GM21515 (cell line): ENCODE measurements at regions not wholly inside any gene's neighbourhood (a gene's known extent, or its start where the extent isn't known, plus 50 kb on each side); places are given as distances from the start of the nearest gene placed in this dataset.
"Not testable (repeated sequence)": the region's sequence is repeated elsewhere in the genome, so short reads cannot be mapped to it uniquely, and the experiment has no call there.

ENCODE experiments used
- ATAC-seq: cut with Tn5 transposase; IDR thresholded peaks from one replicate; pipeline ENCODE4 v1.9.1; 2021; ENCODE audit not compliant: unreplicated experiment

DNA sequence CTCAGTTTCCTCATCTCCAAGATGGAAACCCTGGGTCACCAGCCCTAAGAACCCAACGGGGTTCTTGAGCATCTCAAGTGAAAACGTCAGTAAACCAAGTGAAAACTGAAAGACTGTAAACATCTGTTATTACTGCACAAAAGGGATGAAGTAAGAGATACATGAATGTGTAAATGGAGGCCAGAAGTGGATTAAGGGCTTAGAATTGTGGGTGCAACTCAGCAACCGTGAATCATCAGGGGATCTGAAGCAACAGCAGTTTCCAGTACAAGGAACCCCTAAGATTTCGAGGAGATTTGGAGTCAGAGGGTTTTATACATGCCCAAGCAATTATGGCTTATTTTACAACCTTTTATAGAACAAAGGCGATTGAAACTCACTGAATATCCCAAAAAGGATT lies 95.7 kb upstream of the SVIL start:
- ATAC-seq, result no peak

- ATAC-seq, result no peak
These were observed 93.8 kb upstream of the SVIL start for GRCh38 chr10:29728541-29729049.

DNA sequence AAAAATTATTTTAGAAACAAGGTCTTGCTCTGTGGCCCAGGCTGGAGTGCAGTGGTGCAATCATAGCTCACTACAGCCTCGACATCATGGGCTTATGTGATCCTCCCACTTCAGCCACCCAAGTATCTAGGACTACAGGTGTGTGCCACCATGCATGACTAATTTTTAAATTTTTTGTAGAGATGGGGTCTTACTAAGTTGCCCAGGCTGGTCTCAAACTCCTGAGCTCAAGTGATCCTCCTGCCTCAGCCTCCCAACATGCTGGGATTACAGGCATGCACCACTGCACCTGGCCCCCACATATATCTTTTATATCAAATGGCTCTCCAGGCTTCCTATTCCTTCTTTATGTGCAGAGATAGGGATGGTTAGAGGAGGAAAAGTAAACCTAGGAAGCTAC lies 91.2 kb upstream of the SVIL start:
- not testable (repeated sequence) for ATAC-seq

DNA sequence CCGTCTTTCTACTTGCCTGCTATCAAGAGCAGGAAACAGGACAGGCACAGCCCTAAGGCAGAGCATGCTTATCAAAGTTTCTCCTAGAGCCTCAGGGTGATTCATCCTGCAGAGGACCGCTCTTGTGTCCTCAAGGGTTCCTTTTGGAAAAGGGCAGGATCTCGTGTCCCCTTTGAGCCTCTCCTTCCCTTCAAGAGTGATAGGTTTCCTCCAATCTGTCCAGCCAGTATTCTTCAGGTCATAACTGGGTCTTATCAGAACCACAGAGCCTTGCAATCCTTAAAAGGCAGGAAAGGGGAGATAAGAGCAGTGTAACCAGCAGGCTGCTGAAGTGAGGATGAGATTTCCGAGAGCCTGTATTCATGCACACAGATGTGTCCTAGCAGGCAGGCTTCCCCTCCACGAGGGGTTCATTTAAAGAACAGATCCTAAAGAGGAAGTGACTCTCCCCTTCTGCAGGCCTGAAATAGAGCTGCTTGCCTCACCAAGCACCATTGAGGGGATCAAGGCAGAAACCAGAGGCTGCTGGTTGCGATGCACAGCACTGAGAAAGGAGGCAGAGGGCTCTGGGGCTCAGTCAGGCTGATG lies 90.5 kb upstream of the SVIL start:
- no peak for ATAC-seq

- ATAC-seq, result no peak
These were observed 89.0 kb upstream of the SVIL start for GRCh38 chr10:29723726-29724125.

GRCh38 chr10:29722777-29723176 lies 88.0 kb upstream of the SVIL start:
- ATAC-seq, result no peak

GRCh38 chr10:29720149-29720548 lies 85.4 kb upstream of the SVIL start:
- no peak for ATAC-seq

DNA sequence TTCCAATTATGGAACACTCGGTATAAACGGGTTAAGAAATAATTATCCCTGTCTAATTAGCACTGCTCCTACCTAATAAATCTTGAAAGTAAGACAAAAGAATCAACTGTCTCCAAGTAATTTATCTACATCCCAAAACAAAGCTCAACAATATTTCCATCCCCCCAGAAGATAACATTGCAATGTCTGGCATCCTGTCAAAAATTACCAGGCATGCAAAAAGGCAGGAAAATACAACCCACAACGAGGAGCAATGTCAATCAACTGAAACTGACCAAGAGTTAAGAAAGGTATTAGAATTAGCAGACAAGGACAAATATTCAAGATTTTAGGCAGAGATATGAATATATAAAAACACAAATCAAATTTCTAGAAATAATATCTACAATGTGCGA lies 84.5 kb upstream of the SVIL start:
- ATAC-seq, result no peak

- ATAC-seq, result no peak
These were observed 80.5 kb upstream of the SVIL start for GRCh38 chr10:29715296-29715695.

- no peak for ATAC-seq
These were observed 79.5 kb upstream of the SVIL start for GRCh38 chr10:29714096-29714874.

DNA sequence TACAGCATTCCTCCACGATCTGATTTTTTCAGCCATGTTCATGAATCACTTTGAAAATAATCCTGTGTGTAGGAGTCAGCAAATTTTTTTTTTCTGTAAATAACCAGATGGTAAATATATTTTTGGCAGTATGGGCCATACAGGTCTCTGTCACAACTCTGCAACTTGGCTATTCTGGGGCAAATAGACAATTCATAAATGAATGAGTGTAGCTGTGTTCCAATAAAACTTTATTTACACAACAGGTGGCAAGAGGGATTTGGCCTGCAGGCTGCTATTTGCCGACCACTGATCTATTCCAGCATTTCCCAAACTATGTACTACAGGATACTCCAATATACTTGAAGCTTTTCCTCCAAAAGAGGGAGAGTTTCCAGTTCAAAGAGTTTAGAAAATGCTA lies 78.7 kb upstream of the SVIL start:
- no peak for ATAC-seq

GRCh38 chr10:29712108-29712507 lies 77.3 kb upstream of the SVIL start:
- no peak for ATAC-seq

GRCh38 chr10:29710128-29710527 lies 75.4 kb upstream of the SVIL start:
- ATAC-seq, result no peak

DNA sequence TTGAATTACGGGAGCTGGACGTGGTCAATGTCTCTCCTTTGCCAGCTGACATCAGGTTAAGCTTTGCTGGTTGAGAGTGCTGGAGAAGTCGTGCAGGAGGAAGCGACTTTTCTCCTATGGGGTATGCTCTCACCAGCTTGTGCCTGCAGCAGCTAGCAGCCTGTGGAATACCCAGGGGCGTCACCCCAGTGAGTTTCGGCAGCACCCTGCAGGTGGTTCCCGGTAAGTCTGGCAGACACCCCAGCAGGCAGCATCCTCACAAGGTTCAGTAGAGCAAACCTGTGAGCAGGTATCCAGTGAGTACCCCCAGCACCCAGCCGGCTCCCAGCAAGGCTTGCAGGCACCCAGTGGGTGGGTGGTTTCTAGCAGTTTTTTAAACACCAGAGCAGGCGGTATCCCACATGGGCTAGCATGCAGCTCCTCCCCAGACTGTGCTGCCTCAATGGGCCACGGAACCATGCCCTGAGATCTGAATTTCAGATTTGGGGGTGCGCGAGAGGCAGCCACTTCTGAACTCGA lies 74.8 kb upstream of the SVIL start:
- no peak for ATAC-seq

GRCh38 chr10:29703271-29703670 lies 68.5 kb upstream of the SVIL start:
- no peak for ATAC-seq

DNA sequence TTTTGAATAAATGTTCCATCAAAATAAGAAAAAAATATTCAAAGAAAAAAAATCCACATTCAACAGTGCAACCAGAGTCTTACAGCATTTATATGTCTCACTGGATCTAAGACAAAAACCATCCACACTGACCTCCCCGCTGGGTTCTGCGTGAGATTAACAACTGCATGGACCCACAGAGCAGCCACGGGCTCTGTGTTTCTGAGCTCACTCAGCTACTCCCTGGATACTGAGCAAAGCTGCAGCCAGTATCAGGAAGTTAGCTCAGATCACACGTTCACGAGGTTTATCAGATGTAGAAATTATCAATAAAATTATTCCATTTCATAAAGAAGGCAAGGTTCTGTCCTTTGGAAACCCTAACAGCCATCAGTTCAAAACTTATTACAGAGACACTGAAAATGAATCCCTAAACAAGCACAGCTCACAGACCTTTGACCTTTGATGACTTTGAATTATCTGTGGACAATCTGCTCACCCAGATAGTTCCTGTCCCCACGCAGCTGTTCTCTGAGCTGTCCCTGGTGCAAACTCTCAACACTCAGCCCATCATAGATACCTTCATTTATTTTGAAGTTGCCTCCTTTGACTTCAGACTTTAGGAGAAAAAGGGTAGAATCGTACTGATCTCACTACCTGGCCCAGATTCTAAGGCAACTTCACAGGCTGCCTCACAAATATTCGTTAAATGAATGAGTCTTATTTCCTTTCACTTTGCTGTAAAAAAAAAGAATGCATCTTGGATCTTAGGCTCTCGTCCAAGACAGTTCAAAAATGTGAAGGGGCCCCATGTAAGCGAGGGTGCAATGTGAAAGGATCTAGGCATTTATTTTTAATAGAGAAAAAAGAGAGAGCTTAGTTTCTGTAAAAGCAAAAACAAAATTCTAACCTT lies 67.7 kb upstream of the SVIL start:
- no peak for ATAC-seq

DNA sequence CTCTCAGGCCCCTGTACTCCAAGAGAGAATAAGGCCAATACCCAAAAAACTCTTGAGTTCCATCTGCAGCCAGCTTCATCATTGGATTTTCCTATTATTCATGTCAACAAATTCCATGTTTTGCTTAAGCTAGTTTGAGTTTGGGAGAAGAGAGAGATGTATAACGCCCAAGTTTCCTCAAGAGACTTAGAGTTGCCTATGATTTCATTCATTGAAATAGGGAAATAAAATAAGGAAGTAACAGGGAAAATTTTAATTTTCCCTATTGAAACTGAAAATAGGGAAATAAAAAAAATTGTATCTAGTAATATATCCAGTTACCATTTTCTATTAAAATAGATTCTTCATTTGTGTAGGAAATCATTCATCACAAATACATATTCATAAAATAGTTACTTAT lies 66.5 kb upstream of the SVIL start:
- no peak for ATAC-seq

DNA sequence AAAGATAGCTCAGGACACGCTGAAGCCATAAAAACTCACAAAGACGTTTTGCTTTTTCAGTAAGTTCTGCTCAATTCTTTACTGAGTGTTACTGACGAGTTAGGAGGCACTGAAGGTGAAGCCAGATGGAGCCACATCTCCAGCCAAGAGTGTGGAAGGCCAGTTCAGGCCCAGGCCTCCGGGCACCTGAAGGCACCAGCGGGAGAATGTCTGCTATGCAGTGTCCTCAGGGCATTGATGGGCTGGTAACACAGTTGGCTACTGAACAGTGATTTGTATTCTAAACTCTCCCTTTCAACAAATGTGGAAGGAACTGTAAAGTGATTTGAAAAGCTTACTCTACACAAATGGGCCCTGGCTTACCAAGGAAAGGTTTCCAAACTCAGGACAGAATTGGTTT lies 64.8 kb upstream of the SVIL start:
- ATAC-seq, result no peak

DNA sequence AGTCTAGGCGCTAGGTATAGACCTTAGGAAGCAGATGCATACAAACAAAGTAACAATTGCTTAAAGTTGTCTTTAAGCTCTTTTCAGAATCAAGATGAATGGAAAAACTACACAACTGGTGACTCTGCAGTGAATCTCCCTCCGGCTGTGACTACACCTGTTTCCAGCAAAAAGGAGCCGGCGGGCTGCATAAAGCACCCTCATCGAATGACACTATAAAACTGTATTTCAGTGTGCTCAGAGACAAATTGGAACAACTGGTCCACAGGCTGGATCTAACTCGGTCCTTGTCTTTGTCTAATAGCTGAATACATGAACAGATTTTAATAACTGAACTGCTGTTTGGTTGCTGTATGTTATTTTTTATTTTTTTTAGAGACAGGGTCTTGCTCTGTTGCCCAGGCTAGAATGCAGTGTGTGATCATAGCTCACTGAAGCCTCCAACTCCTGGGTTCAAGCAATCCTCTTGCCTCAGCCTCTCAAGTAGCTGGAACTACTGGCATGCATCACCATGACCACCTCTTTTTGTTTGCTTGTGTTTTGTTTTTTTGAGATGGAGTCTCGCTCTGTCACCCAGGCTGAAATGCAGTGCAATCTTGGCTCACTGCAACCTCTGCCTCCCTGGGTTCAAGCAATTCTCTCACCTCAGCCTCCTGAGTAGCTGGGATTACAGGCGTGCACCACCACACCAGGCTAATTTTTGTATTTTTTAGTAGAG lies 64.2 kb upstream of the SVIL start:
- ATAC-seq, result no peak

GRCh38 chr10:29696581-29696980 lies 61.8 kb upstream of the SVIL start:
- not testable (repeated sequence) for ATAC-seq

- ATAC-seq, result no peak
These were observed 59.4 kb upstream of the SVIL start for GRCh38 chr10:29694121-29694520.
